GM18498 (cell line): ENCODE measurements at regions not wholly inside any gene's neighbourhood (a gene's known extent, or its start where the extent isn't known, plus 50 kb on each side); places are given as distances from the start of the nearest gene placed in this dataset.
"Not testable (repeated sequence)": the region's sequence is repeated elsewhere in the genome, so short reads cannot be mapped to it uniquely, and the experiment has no call there.

Experiments used
- ATAC-seq: cut with Tn5 transposase; IDR thresholded peaks from one replicate; pipeline ENCODE4 v1.9.1; 2021; ENCODE audit warnings: mild to moderate bottlenecking, moderate library complexity; ENCODE audit not compliant: unreplicated experiment

- not testable (repeated sequence) for ATAC-seq
Observed at GRCh38 chr11:25488176-25488575, 843.8 kb upstream of the ANO3 start.

DNA sequence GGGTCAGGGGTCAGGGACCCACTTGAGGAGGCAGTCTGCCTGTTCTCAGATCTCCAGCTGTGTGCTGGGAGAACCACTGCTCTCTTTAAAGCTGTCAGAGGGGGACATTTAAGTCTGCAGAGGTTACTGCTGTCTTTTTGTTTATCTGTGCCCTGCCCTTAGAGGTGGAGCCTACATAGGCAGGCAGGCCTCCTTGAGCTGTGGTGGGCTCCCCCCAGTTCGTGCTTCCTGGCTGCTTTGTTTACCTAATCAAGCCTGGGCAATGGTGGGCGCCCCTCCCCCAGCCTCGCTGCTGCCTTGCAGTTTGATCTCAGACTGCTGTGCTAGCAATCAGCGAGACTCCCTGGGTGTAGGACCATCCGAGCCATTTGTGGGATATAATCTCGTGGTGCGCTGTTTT is 830.5 kb upstream of the ANO3 start:
- ATAC-seq, result not testable (repeated sequence)

GRCh38 chr11:25515576-25515975 is 816.4 kb upstream of the ANO3 start:
- no peak for ATAC-seq

DNA sequence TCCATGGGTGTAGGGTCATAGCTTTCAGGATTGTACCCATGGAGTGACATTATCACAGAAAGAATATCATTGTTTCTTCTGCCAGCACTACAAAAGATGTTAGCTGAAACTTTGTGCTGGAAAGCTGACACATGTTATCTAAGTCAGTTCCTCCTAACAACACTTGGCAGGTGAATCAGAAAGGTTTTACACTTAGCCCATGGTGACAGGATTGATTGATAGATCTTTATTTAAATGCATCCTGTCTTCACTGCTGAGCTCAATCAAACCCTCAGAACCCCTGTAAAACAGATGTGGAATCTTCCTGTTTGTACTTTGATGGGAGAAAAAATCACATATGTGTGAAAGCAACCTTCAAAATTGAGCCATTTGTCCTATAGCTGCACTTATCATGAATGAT is 811.5 kb upstream of the ANO3 start:
- no peak for ATAC-seq

DNA sequence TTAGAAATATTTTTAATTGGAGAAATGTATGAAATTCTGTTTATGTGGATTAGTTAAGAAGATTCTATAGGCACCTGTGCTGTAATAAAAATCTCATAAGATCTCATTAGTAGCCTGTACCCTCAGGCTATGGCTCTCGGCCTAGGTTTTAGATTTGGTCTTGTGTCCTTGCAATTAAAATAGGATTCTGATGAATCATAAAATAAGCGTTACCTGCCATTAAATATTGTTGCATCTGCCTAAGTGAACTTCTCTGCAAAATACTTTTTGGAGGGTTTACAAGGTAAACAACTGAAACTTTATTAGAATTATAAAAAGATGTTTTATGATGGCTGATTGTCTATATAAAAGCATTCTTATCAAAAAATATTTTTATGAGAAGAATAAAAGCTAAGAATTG is 804.1 kb upstream of the ANO3 start:
- ATAC-seq, result no peak

- ATAC-seq, result no peak
Observed at GRCh38 chr11:25529572-25529971, 802.4 kb upstream of the ANO3 start.

GRCh38 chr11:25535467-25536272 is 796.3 kb upstream of the ANO3 start:
- ATAC-seq, result no peak

DNA sequence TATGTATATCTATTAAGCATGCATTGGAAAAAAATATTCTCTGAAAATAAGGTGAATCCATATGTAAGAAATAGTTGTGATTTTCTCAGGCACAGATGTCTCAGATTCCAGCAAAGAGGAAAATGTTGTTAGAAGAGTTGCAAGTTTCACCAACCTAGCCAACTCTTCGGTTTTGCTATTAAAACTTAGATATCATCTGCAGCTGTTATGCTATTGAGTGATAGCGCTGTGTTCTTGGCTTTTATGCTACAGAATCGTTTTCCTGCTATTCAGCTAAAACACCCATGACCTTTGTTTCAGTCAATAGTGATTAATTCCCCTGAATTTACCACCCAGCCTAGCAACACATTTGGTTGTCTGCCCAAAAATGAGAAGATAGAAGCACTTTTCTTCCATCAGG is 795.6 kb upstream of the ANO3 start:
- no peak for ATAC-seq

- no peak for ATAC-seq
Observed at GRCh38 chr11:25537393-25537792, 794.5 kb upstream of the ANO3 start.

- ATAC-seq, result no peak
Observed at GRCh38 chr11:25547292-25547691, 784.6 kb upstream of the ANO3 start.

DNA sequence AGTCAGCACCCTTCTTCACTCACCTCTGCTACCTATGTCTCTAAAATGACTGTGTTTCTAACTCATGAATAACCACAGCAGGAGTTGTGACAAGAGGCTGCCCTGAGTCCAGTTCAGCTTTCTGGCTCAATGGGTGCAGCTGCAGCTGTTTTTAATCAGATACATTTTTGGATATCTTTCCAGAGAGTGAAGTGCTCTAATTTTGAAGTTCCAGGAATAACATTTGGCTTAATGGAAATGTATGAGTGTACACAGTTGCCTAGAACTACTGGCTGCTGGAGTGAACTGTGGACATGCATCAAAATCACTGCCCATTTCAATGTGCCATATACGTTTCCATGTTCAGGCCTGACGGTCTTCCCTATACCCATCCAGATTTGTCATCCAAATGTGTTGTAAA is 769.5 kb upstream of the ANO3 start:
- ATAC-seq, result no peak

GRCh38 chr11:25565846-25566245 is 766.1 kb upstream of the ANO3 start:
- ATAC-seq, result no peak

DNA sequence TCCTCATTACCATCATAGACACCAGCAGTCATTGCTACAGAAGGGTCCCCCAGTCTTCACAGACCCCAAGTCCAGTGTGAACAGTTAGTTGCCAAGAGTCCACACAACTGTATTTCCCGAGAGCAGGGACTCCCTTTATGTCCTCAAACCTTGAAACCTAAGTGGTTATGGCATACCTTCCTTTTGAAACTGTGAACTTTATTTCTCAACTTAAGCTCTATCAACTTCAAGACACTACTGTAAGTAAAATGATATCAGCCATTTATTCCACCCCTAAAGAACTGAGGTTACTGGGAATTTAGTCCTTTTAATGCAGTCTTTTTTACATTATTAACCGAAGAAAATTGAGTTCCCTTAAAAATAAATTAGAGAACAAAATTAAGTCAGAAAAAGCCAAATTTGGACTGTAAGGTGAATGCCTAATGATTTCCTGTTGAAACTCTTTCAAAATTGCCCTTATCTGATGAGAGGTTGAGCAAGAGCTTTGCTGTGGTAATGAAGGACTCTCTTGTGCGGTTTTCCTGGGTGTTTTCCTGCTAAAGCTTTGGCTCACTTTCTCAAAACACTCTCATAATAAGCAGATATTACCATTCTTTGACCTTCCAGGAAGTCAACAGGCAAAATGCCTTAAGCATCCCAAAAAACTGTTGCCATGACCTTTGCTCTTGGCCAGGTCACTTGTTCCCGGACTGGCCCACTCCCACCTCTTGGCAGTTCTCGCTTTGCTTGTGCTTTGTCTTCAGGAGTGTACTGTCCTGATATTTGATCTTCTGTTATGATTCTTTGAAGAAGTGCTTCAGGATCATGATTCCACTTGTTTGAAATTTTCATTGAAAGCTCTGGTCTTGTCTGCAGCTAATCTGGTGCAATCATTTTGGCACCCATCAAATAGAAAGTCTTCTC is 765.4 kb upstream of the ANO3 start:
- ATAC-seq, result no peak

DNA sequence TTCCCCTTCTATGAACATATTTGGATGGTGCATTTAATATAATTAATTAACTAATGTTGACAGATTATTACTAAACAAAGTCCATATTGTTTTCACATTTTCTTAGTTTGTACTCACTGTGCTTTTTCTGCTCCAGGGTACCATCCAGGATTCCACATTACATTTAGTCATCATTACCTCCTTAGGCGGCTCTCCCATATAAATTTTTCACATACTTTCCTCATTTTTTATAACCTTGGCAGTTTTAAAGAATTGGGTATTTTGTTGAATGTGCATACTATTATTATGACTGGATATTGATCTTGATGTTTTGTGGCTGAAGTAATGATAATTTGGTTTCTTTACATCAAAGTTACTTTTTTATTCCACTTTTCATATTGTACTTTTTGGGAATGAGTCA is 755.6 kb upstream of the ANO3 start:
- no peak for ATAC-seq

GRCh38 chr11:25579554-25579953 is 752.4 kb upstream of the ANO3 start:
- ATAC-seq, result not testable (repeated sequence)

DNA sequence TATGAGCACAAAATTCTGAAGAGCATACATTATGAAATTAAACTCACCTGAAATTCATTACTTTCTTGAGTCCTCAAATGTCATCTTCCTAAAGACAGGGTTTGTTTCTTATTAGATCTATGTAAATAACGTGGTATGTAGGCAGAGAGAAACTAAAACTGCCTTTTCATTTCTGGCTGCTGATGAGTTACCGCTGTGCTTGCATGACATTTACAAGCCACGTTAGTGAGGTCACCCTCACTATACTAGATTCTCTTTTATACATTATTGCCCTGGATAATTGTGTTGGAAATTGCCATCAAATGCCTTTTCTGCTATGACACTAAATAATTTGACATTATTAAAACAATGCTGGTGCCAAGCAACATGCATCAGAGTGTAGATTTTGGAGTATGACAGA is 748.3 kb upstream of the ANO3 start:
- ATAC-seq, result no peak

DNA sequence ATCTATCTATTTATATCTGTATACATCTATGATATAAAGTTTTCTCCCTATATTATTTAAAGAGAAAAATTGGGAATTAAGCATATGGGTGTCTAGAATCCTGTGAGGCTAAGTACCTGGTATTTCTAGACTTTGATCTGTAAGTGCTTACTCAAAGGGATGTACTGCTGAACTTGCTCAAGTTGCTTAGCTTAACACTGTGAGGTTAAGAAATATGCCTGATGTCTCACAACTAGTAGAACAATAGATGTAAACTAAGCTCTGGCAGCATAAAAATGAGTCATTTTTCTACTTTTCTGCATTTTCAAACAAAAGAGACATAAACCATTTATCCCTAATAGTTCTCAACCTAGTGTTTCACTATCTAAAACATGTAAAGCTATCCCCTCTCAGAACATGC is 744.4 kb upstream of the ANO3 start:
- ATAC-seq, result no peak

DNA sequence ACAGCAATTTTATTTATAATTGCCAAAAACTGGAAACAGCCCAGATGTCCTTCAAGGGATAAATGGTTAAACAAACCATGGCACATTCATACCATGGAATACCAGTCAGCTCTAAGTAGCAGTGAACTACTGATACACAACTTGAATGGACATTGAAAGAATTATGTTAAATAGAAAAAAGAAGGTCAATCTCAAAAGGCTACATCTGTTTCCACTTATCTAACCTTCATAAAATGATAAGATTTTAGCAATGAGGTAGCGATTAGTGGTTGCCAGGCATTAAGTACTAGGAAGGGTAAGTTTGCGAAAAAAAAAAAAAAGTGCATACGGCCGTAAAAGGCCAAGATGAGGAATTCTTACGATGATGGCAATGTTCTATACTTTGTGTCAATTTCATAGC is 738.7 kb upstream of the ANO3 start:
- no peak for ATAC-seq

DNA sequence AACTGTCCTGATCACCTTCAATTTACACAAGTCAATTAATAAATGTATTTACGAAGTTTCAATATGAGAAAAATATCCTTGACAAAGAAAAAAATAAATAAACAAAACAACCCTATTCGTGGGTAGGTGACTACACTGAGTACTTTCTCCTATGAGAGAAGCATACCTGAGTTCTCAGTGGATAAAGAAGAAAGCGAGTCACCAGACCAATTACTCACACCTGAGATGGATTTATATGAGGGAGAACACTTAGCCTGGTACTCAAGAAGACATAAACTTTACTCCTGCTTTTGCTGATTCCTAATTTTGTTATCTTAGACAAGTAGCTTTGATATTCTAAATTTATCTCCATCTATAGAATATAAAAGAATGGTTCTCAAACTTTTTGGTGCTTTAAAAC is 735.2 kb upstream of the ANO3 start:
- ATAC-seq, result no peak

DNA sequence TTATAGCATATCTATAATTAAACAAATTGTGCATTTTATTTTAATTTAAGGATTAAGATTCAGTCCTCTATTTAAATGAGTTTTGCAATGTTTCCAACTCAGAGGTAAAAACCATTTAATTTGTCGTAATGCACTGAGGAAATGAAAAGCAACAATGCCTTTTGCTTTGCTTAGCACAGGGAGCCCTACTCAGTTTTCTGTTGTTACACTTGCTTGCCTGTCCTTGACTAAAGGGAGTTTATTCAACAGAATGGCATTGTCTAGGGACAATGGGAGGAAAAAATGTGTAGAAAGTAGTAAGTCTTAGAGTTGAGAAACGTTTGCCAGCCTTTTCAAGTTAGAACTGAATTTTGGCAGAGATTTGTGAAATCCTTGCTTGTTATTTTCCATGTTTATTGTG is 734.2 kb upstream of the ANO3 start:
- ATAC-seq, result no peak

GRCh38 chr11:25602149-25602548 is 729.8 kb upstream of the ANO3 start:
- ATAC-seq, result no peak

GRCh38 chr11:25602959-25603358 is 729.0 kb upstream of the ANO3 start:
- ATAC-seq, result no peak
